Inflammatory macrophage treated with lipopolysaccharide for 1 hour (primary cell): ENCODE measurements at regions not wholly inside any gene's neighbourhood (a gene's known extent, or its start where the extent isn't known, plus 50 kb on each side); places are given as distances from the start of the nearest gene placed in this dataset.
"Not testable (repeated sequence)": the region's sequence is repeated elsewhere in the genome, so short reads cannot be mapped to it uniquely, and the experiment has no call there.

Experiments used
- DNase-seq, 2 donors: peaks; one replicate each; pipeline ENCODE4 v3.0.0-alpha.2; 2020 to 2022

- no peak for DNase-seq
Observed at GRCh38 chr3:162597226-162597625, 1100.6 kb downstream of the OTOL1 start.

GRCh38 chr3:162598500-162598899, 1101.9 kb downstream of the OTOL1 start:
- not testable (repeated sequence) for DNase-seq

DNA sequence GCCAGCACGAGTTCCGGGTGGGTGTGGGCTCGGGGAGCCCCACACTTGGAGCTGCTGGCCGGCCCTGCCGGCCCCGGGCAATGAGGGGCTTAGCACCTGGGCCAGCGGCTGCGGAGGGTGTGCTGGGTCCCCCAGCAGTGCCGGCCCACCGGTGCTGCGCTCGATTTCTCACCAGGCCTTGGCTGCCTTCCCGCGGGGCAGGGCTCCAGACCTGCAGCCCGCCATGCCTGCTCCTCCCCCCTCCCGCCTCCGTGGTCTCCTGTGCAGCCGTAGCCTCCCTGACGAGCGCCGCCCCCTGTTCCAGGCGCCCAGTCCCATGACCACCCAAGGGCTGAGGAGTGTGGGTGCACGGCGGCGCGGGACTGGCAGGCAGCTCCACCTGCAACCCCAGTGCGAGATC, 1103.1 kb downstream of the OTOL1 start:
- not testable (repeated sequence) for DNase-seq

GRCh38 chr3:162601101-162601670, 1104.6 kb downstream of the OTOL1 start:
- DNase-seq: no peak

- DNase-seq: no peak
Observed at GRCh38 chr3:162602619-162603018, 1106.0 kb downstream of the OTOL1 start.

- DNase-seq: no peak
Observed at GRCh38 chr3:162605651-162606204, 1109.1 kb downstream of the OTOL1 start.

GRCh38 chr3:162610261-162610660, 1113.7 kb downstream of the OTOL1 start:
- no peak for DNase-seq

DNA sequence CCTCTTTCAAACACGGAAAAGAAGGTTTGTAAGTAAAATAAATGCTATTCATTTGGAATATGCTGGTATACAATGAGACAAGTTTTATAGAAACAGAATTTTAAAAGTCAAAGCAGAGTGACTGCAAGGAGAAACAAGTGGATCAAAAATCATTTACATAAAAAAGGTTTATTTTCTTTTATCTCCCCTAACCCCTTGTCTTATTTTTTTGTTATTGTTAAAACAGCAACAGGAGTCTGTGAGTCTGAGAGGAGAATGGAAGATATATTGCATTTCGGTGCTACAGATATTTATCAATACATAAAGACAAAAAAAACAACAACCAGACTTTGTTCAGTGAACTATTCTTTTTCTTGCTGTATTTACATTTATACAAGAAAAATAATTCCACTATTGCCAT, 1116.4 kb downstream of the OTOL1 start:
- no peak for DNase-seq

DNA sequence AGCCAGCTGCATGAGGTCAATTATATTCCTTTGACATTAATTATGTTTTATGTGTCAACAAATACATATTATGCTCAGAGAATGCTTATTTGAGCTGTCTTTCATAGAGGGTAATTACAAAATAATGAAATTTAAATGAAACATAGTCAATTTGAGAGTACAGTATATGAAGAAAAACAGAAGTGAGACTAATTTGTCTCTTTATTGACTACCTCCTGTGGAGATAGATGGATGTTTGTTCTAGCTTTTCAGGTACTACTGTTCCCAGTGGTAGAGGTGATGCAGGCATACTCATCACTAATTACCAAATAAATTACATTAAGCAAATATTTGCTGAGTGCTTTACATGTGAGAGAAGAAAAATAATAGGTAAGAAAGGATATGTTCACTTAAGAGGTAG, 1129.6 kb downstream of the OTOL1 start:
- no peak for DNase-seq

DNA sequence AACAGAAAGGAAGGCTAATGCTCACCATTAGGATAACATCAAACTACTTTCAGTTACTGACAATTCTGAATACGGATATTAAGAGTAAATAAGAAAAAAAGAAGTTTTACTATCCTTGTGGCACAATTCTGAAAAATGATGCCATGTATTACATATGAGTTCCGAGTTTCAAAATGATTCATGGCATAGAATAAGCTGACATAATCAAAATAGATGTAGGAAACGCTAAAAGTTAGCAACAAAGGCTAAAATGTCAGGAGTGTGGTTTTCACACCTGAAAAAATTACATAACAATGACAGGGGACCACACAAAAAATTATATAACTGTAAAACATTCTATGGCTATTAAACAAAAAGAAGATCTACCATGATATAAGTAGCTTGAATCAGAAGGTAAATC, 1131.9 kb downstream of the OTOL1 start:
- no peak for DNase-seq

- DNase-seq: no peak
Observed at GRCh38 chr3:162629372-162629771, 1132.8 kb downstream of the OTOL1 start.

DNA sequence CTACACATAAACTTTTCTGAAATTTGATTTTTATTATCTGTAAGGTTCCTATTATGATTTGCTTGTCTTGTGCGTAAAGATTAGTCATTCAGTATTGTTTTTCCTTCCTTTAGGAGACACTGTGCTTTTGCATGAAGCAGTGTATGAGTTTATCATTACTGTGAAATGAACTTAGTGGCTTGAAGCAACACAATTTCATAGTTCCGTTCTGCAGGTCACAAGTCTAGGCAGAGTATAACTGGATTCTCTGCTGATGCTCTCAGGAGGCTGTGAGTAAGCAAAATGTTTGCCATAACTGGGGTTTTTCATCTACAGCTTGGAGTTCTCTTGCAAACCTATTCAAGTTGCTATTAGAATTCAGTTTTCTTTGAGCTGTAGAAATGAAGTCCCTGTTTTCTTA, 1136.1 kb downstream of the OTOL1 start:
- DNase-seq: no peak

GRCh38 chr3:162640208-162640607, 1143.6 kb downstream of the OTOL1 start:
- DNase-seq: not testable (repeated sequence)

GRCh38 chr3:162641317-162641716, 1144.7 kb downstream of the OTOL1 start:
- DNase-seq: no peak

DNA sequence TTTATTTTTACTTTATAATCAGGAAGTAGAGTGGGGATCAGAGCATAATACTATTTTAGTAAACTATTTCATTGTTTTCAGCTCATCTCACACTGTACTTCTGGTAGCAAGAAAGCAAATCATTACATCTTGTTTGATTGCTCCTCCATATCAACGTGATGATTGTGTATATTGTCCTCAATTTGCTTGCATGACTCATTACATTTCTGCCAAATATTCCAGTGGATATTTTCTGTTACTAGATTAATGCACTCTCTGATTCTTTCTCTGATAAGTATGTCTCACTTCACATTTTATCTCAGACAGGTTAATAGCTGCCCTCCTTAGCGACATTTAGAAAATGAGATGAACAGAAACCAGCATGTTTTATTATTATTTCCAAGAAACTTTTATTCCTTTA, 1145.3 kb downstream of the OTOL1 start:
- no peak for DNase-seq

- no peak for DNase-seq
Observed at GRCh38 chr3:162643245-162643644, 1146.6 kb downstream of the OTOL1 start.

- no peak for DNase-seq
Observed at GRCh38 chr3:162647321-162647720, 1150.7 kb downstream of the OTOL1 start.

DNA sequence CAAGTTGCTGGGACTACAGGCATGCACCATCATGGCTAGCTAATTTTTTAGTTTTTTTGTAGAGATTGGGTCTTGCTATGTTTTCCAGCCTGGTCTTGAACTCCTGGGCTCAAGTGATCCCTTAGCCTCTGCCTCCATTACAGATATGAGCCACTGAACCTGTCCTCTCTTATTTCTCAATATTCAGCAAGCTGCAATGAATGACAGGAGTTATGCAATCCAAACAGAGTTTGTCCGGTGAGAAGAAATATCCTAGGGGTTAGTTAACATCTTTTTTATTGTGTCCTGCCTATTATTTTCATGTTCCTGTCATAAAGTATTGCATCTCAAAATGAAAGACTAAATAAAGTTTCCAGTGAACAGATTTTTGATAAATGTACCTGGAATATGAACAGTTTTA, 1161.4 kb downstream of the OTOL1 start:
- no peak for DNase-seq

DNA sequence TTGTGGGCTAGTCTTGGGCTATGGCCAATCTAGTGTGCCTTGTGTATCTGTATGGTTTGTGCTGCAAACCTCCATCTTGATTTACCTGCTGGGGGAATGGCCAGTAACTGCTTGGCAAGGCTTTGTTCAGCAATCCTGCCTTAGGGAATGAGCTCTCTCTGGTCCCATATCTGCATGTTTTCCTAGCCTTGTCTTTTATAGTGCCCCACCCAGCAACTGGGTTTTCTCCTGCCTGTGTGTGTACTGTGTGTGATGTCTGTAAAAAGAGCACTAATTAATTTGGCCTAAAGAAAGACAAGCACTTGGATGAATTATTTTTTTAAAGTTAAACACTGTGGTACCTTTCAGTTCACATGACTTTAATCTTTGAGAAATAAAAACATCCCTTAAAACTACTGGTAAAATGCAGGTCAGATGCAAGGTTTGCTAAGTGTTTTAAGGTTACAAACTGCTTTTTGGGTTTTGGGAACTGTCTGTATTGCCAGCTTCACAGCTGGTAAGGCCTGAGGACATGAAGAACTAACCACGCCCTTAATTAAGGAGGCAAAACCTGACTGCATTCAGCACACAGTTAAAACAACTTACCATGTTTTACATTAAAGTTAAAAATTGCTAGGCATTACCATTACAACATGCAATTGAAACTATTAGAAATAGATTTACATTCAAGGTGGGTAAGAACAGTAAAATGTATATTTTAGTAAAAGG, 1169.2 kb downstream of the OTOL1 start:
- no peak for DNase-seq

GRCh38 chr3:162666835-162667234, 1170.2 kb downstream of the OTOL1 start:
- no peak for DNase-seq

GRCh38 chr3:162670181-162670580, 1173.6 kb downstream of the OTOL1 start:
- DNase-seq: no peak

DNA sequence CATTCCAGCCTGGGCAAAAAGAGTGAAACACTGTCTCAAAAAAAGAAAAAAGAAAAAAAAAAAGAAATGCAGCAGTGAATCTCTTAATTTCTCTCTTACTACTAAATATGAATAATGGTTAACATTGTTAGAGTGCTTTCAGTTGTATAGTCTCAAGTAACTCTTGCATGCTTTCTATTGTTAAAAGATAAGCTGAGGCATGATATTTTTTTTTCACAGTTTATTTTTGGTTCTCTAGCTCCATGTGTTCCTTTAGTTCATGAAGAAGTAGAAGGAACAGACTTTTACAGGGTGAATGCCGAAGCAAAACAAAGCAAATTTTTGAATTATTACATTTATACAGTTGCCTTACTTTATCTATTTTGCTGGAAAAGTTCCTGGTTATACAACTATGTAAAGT, 1180.9 kb downstream of the OTOL1 start:
- no peak for DNase-seq

DNA sequence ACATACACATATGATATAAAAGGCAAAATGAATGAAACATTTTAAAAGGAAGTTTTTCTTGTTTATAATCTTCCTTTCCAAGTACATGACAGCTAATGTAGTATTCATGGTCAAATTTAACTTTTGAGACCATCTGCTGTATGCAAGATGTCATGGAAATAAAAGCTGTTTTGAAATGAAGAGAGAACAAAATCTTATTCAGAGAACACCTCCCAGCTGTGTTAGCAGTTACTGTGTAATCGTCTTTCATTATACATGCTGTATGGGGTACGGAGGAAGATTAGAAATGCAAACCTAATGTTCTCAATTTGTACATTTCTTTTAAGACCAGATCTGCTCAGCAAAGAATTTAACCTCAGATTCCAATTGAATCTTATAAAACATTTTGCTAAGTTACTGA, 1182.3 kb downstream of the OTOL1 start:
- DNase-seq: no peak

- no peak for DNase-seq
Observed at GRCh38 chr3:162684260-162684659, 1187.7 kb downstream of the OTOL1 start.

- no peak for DNase-seq
Observed at GRCh38 chr3:162699291-162699690, 1202.7 kb downstream of the OTOL1 start.
